BLaER1 treated with 17β-estradiol and CSF1 and Interleukin-3, amounts not matched to agents 10 nM and 100 nM (cell line): ENCODE measurements at regions not wholly inside any gene's neighbourhood (a gene's known extent, or its start where the extent isn't known, plus 50 kb on each side); places are given as distances from the start of the nearest gene placed in this dataset.
"Not testable (repeated sequence)": the region's sequence is repeated elsewhere in the genome, so short reads cannot be mapped to it uniquely, and the experiment has no call there.

ENCODE experiments used
- H3K27ac ChIP-seq, 11 experiments: shearing (Covaris generic); formaldehyde crosslinking; 2 replicates each; pipeline ENCODE4 v1.8.1; 2022
- H3K27me3 ChIP-seq, 11 experiments: shearing (Covaris generic); formaldehyde crosslinking; 2 replicates each; pipeline ENCODE4 v1.8.1; 2022
- H3K36me3 ChIP-seq, 11 experiments: shearing (Covaris generic); formaldehyde crosslinking; 2 replicates each; pipeline ENCODE4 v1.8.1; 2022
- H3K4me1 ChIP-seq, 10 experiments: shearing (Covaris generic); formaldehyde crosslinking; 2 replicates each; pipeline ENCODE4 v1.8.1; 2022
- H3K4me2 ChIP-seq, 11 experiments: shearing (Covaris generic); formaldehyde crosslinking; 2 replicates each; pipeline ENCODE4 v1.8.1; 2022
- H3K4me3 ChIP-seq, 10 experiments: shearing (Covaris generic); formaldehyde crosslinking; 2 replicates each; pipeline ENCODE4 v1.8.1; 2022
- H3K9ac ChIP-seq, 11 experiments: shearing (Covaris generic); formaldehyde crosslinking; 2 replicates each; pipeline ENCODE4 v1.8.1; 2022
- H3K9me3 ChIP-seq, 11 experiments: shearing (Covaris generic); formaldehyde crosslinking; replicated peaks in 1 of 11; 2 replicates each; pipeline ENCODE4 v1.8.1; 2022
- H4K20me1 ChIP-seq, 11 experiments: shearing (Covaris generic); formaldehyde crosslinking; 2 replicates each; pipeline ENCODE4 v1.8.1; 2022
- Cebpa-rat ChIP-seq, 11 experiments: shearing (Covaris generic); IDR thresholded peaks; 2 replicates each; pipeline ENCODE4 v1.8.1; 2022

DNA sequence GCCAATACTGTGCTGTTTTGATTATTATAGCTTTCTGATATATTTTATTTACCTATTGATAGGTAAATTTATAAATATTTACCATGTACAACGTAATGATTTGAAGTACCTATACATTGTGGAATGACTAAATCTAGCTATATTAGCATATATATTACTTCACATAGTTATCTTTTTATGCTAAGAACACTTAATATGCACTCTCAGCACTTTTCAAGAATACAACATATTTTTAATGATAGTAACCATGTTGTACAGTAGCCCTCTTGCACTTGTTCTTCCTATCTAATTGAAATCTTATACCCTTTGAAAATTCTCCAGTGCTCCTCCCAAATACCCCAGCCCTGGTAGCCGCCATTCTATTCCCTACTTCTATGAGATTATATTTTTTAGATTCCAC, 604.0 kb upstream of the KIF2B start:
- peaks cover 0 to 4% (median 0%) of the 10 kb centered on the region in 11 experiments; a peak in 2 of 22 replicates for H3K9me3 ChIP-seq
- H3K4me2 ChIP-seq = no peak overlapping the region
- H3K27me3 ChIP-seq = no peaks in the 10 kb centered on the region
- H3K4me1 ChIP-seq = no peaks in the 10 kb centered on the region
- no peak overlapping the region for H3K27ac ChIP-seq
- no peak for TF ChIP-seq Cebpa-rat (IDR thresholded peaks at IDR 0.05)
- H3K36me3 ChIP-seq = no peaks in the 10 kb centered on the region
- H3K4me3 ChIP-seq = no peak overlapping the region
- H4K20me1 ChIP-seq = no peaks in the 10 kb centered on the region
- no peak overlapping the region for H3K9ac ChIP-seq

DNA sequence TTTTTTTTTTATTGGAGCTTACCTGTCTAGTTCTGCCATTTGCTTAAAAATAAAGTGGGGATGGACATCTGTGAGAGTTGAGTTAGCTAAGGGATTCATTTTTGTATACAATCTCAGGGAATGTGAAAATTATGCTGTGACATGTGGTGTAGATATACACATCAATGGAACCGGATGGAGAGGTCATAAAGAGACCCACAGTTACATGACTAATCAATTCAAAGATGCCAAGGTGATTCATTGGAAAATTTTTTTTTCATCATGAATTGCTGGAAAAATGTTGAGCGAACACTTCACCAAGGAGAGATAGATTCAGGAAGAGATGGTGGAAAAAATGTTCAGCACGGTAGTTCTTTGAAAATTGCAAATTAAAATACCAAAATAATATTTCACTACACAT, 605.4 kb upstream of the KIF2B start:
- H3K4me3 ChIP-seq = no peak overlapping the region
- H3K4me1 ChIP-seq = no peaks in the 10 kb centered on the region
- no peaks in the 10 kb centered on the region for H3K36me3 ChIP-seq
- no peak overlapping the region for H3K9ac ChIP-seq
- no peaks in the 10 kb centered on the region for H4K20me1 ChIP-seq
- H3K4me2 ChIP-seq = no peak overlapping the region
- no peaks in the 10 kb centered on the region for H3K27me3 ChIP-seq
- no peak for TF ChIP-seq Cebpa-rat (IDR thresholded peaks at IDR 0.05)
- H3K9me3 ChIP-seq = peaks cover 0 to 4% (median 0%) of the 10 kb centered on the region in 11 experiments; a peak in 2 of 22 replicates
- H3K27ac ChIP-seq = no peak overlapping the region

DNA sequence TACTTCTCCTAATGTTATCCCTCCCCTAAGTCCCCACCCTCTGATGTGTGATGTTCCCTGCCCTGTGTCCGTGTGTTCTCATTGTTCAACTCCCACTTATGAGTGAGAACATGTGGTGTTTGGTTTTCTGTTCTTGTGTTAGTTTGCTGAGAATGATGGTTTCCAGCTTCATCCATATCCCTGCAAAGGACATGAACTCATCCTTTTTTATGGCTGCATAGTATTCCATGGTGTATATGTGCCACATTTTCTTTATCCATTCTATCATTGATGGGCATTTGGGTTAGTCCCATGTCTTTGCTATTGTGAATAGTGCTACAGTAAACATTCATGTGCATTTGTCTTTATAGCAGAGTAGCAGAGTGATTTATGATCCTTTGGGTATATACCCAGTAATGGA, 613.8 kb upstream of the KIF2B start:
- H3K4me2 ChIP-seq, H3K27me3 ChIP-seq, H3K4me3 ChIP-seq, H3K27ac ChIP-seq, H3K36me3 ChIP-seq, H3K9me3 ChIP-seq, H3K9ac ChIP-seq, H3K4me1 ChIP-seq, H4K20me1 ChIP-seq: not testable (repeated sequence)

DNA sequence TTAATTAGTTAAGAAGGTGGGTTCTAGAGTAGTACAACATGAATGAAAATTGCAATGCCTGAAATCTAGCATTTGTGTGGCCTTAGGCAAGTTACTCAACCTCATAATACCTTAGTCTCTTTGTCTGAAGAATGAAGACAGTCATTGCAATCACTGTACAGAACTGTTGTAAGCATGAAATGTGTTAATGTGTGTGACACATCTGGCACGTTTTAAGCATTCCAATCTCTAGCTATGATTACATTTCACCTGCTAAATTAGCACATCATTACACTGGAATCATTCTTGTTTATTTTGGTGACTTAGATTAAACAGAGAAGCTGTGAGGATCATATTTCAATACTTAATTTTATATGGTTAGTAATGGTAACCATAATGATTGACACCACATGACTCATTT, 629.7 kb upstream of the KIF2B start:
- no peaks in the 10 kb centered on the region for H3K4me1 ChIP-seq
- H3K27ac ChIP-seq = no peak overlapping the region
- no peaks in the 10 kb centered on the region for H3K36me3 ChIP-seq
- H3K4me2 ChIP-seq = no peak overlapping the region
- H3K9ac ChIP-seq = no peak overlapping the region
- no peak for TF ChIP-seq Cebpa-rat (IDR thresholded peaks at IDR 0.05)
- H3K27me3 ChIP-seq = no peaks in the 10 kb centered on the region
- no peaks in the 10 kb centered on the region for H3K9me3 ChIP-seq
- no peak overlapping the region for H3K4me3 ChIP-seq
- no peaks in the 10 kb centered on the region for H4K20me1 ChIP-seq

DNA sequence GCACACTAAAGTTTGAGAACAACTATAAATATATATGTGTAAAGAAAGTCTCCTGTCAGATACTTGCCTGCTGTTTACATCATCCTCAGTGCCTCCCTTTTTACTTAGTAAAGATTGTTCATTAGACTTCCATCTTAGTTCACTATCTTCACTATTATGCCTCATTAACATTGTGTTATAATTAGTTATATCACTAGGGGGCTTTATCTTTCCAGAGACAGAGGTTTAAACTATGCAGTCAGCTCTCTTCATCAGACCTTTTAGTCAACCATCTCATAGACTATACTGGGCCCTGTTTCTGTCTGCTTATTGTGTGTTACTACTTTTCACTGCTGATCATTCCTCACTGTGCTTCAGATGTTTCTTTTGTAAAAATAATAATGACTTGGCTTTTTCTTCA, 630.8 kb upstream of the KIF2B start:
- no peaks in the 10 kb centered on the region for H3K27me3 ChIP-seq
- no peaks in the 10 kb centered on the region for H3K4me1 ChIP-seq
- no peak for TF ChIP-seq Cebpa-rat (IDR thresholded peaks at IDR 0.05)

DNA sequence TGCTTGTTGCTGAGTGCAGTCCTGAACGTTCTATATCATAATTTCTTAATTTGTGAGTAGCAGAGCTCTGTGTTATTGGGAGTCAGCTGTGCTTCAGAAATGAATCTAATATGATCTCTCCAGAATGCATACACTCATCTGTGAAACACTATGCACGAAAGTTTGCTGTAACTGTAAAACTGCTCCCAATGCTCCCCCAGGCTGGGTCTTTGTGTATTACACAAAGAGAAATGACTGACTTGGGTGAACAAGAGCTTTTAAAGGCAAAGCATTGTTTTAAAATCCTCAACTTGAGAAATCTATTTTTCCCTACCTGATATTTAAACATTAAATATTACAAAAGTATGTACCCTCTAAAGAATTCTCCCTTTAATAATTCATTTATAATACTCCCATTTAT, 636.7 kb upstream of the KIF2B start:
- no peaks in the 10 kb centered on the region for H3K36me3 ChIP-seq

More for the DNA sequence above, 630.8 kb upstream of the KIF2B start:
- Histone ChIP-seq H3K4me2 (no peak overlapping the region), H3K27ac (no peak overlapping the region), H3K9me3 (no peaks in the 10 kb centered on the region), H3K9ac (no peak overlapping the region), H3K36me3 (no peaks in the 10 kb centered on the region), H3K4me3 (no peak overlapping the region), H4K20me1 (no peaks in the 10 kb centered on the region)

DNA sequence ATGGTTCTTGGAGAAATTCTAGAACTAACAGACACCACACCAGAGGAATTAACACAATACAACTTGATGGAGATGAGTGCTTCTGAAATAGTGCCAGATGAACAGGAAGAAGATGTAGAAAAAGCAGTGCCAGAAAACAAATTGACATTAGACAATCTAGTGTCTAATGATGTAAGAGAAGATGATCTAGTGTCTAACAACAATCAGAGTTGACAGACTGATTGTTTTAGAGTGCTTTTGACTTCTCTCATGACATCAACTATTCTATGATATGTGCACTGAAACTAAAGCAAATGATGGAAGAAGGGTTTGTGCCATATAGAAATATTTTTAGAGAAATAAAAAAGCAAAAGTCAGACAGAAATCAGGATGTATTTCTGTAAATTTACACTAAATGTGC, 646.1 kb upstream of the KIF2B start:
- H3K27ac ChIP-seq = no peak overlapping the region
- H3K9me3 ChIP-seq = peaks cover 0 to 6% (median 0%) of the 10 kb centered on the region in 11 experiments; a peak in 1 of 22 replicates
- no peak overlapping the region for H3K4me3 ChIP-seq
- no peaks in the 10 kb centered on the region for H3K36me3 ChIP-seq
- no peak overlapping the region for H3K4me2 ChIP-seq
- no peaks in the 10 kb centered on the region for H4K20me1 ChIP-seq
- H3K9ac ChIP-seq = no peak overlapping the region
- H3K4me1 ChIP-seq = no peaks in the 10 kb centered on the region
- no peak for TF ChIP-seq Cebpa-rat (IDR thresholded peaks at IDR 0.05)
- no peaks in the 10 kb centered on the region for H3K27me3 ChIP-seq

More for the DNA sequence above, 636.7 kb upstream of the KIF2B start:
- Histone ChIP-seq H3K4me2 (no peak overlapping the region), H4K20me1 (no peaks in the 10 kb centered on the region), H3K27ac (no peak overlapping the region), H3K9me3 (no peaks in the 10 kb centered on the region), H3K4me1 (no peaks in the 10 kb centered on the region), H3K27me3 (no peaks in the 10 kb centered on the region), H3K4me3 (no peak overlapping the region), H3K9ac (no peak overlapping the region)
- no peak for TF ChIP-seq Cebpa-rat (IDR thresholded peaks at IDR 0.05)

DNA sequence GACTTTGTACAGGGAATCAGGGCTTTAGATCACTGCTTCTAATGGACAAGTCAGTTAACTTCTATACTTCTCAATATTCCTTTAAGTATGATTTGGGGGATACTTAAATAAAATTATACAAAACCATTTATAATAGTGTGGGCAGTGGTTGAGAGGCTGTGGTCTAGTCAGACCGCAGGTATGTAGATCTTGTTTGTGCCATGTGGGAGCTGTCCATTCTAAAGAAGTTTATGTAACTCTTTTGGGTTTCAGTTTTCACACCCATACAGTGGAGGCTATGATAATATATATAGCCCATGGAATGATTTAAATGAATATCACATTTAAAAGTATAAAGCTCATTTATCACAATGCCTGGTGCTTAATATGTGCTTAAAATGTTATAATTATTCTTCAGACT, 654.3 kb upstream of the KIF2B start:
- Histone ChIP-seq H3K4me2 (no peak overlapping the region), H3K36me3 (no peaks in the 10 kb centered on the region), H3K9ac (no peak overlapping the region), H3K9me3 (no peaks in the 10 kb centered on the region), H3K27me3 (no peaks in the 10 kb centered on the region), H3K27ac (no peak overlapping the region), H4K20me1 (no peaks in the 10 kb centered on the region), H3K4me3 (no peak overlapping the region), H3K4me1 (no peaks in the 10 kb centered on the region)
- TF ChIP-seq Cebpa-rat (IDR thresholded peaks at IDR 0.05) = no peak

DNA sequence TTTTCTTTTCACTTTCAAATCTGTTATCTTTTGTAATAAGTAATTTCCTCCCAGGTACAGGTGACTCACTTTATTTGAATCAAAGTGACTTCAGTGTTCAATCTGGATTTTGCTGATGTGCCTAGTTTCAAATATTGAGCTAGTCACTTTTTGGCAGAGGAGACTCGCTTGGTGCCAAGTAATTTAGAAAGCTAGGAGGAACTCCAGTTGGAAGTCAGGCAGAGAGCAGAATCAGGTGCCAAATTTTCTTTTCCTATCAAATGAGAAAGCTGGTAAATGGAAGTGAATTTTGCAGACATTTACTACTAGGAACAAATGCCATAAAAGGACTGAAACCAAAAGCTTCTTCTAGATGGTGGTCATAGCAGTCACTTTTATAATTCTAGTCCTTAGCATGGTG, 656.0 kb upstream of the KIF2B start:
- no peaks in the 10 kb centered on the region for H3K27me3 ChIP-seq
- no peak for TF ChIP-seq Cebpa-rat (IDR thresholded peaks at IDR 0.05)
- no peaks in the 10 kb centered on the region for H3K36me3 ChIP-seq
- no peaks in the 10 kb centered on the region for H3K9me3 ChIP-seq
- H3K27ac ChIP-seq = no peak overlapping the region
- H4K20me1 ChIP-seq = no peaks in the 10 kb centered on the region
- H3K4me2 ChIP-seq = no peak overlapping the region
- H3K4me3 ChIP-seq = no peak overlapping the region
- no peak overlapping the region for H3K9ac ChIP-seq
- H3K4me1 ChIP-seq = no peaks in the 10 kb centered on the region

DNA sequence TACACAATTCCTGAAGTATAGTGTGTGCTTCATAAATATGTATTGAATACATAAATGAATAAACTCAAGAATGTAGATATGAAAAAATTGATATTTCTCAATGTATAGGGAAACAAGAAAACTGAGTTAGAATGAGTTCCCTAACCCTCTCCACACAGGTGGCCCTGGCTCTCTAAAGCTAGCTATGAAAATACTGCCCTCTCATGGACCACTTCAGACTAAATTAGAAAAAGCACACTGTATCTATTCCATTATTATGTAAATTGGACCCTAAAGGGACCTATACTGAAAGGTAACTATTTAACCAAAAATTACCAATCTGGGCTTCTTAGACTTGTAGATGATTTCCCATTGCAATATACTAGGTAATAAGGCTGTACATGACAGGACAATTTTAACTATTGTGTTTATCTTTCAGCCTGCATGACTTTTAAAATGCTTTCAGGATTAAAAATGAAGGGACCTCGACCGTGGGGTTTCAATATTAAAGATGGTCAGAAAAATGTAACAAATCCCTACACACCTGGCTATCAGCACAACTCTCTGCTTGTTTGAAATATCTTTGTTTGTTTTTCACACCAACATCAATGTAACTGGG, 672.5 kb upstream of the KIF2B start:
- Histone ChIP-seq H3K27ac (no peak overlapping the region), H4K20me1 (no peaks in the 10 kb centered on the region), H3K9ac (no peak overlapping the region), H3K4me1 (no peaks in the 10 kb centered on the region), H3K4me3 (no peak overlapping the region), H3K27me3 (no peaks in the 10 kb centered on the region), H3K9me3 (no peaks in the 10 kb centered on the region), H3K36me3 (no peaks in the 10 kb centered on the region), H3K4me2 (no peak overlapping the region)
- no peak for TF ChIP-seq Cebpa-rat (IDR thresholded peaks at IDR 0.05)
